ENCODE measurements at regions not wholly inside any gene's neighbourhood (a gene's known extent, or its start where the extent isn't known, plus 50 kb on each side); places are given as distances from the start of the nearest gene placed in this dataset.

DNA sequence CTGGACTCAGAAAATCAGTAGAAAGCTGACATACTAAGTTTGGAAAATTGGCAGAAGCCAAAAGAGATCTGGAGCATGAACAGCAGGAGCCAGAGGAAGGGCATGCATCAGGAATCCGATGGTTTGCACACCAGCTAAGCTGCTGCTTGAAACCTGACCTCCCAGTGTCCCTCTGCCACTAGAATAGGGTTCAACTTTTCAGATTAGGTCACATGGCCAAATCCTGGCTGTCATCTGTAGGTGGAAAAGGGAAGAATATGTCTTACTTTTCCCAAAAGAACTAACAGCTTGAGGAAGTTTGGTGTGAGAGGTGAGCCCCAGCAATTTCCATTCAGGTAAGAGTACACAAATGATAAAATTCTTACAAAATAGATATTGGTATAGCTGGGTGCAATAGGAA lies 732.6 kb downstream of the RERGL start:
- intact Hi-C loops (cut with micrococcal nuclease; ENCODE audit: unreplicated experiment) (no loop called here), in situ Hi-C loops (cut with HindIII; ENCODE audit: low pct_unique_long_range_greater_than_20kb, low sequenced_read_pairs) (no loop called here)
- no peak for DNase-seq (ENCODE audit: low read depth, low spot score)
- Histone ChIP-seq H3K4me3 (ENCODE audit: low read depth in 2 of 2, low read length in 2 of 2) (no peak overlapping the region), H3K9me3 (ENCODE audit: control insufficient read depth, insufficient read depth, low read depth, low read length) (no peaks in the 10 kb centered on the region), H3K36me3 (ENCODE audit: control insufficient read depth, insufficient read depth, low read length) (no peaks in the 10 kb centered on the region), H3K4me1 (ENCODE audit: control insufficient read depth, insufficient read depth, low read length) (no peaks in the 10 kb centered on the region), H3K27me3 (ENCODE audit: control insufficient read depth, insufficient read depth, low read length) (no peaks in the 10 kb centered on the region), H3K27ac (ENCODE audit: low read length) (no peak overlapping the region)
- CTCF ChIA-PET = no interaction called here
- TF ChIP-seq SIN3A (IDR thresholded peaks at IDR 0.05; ENCODE audit: borderline replicate concordance, insufficient read depth, low read depth, low read length) (no peak), POLR2AphosphoS5 (IDR thresholded peaks at IDR 0.05; ENCODE audit: low read depth, low read length) (no peak), TCF7L2 (IDR thresholded peaks at IDR 0.05; ENCODE audit: low read depth, low read length) (no peak)
- TF ChIP-seq, protein P1, sequence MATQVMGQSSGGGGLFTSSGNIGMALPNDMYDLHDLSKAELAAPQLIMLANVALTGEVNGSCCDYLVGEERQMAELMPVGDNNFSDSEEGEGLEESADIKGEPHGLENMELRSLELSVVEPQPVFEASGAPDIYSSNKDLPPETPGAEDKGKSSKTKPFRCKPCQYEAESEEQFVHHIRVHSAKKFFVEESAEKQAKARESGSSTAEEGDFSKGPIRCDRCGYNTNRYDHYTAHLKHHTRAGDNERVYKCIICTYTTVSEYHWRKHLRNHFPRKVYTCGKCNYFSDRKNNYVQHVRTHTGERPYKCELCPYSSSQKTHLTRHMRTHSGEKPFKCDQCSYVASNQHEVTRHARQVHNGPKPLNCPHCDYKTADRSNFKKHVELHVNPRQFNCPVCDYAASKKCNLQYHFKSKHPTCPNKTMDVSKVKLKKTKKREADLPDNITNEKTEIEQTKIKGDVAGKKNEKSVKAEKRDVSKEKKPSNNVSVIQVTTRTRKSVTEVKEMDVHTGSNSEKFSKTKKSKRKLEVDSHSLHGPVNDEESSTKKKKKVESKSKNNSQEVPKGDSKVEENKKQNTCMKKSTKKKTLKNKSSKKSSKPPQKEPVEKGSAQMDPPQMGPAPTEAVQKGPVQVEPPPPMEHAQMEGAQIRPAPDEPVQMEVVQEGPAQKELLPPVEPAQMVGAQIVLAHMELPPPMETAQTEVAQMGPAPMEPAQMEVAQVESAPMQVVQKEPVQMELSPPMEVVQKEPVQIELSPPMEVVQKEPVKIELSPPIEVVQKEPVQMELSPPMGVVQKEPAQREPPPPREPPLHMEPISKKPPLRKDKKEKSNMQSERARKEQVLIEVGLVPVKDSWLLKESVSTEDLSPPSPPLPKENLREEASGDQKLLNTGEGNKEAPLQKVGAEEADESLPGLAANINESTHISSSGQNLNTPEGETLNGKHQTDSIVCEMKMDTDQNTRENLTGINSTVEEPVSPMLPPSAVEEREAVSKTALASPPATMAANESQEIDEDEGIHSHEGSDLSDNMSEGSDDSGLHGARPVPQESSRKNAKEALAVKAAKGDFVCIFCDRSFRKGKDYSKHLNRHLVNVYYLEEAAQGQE (IDR thresholded peaks at IDR 0.05; ENCODE audit: insufficient read depth in 1 of 2, low read depth in 2 of 2, low read length in 1 of 2) = no peak
- TF ChIP-seq, protein P2, sequence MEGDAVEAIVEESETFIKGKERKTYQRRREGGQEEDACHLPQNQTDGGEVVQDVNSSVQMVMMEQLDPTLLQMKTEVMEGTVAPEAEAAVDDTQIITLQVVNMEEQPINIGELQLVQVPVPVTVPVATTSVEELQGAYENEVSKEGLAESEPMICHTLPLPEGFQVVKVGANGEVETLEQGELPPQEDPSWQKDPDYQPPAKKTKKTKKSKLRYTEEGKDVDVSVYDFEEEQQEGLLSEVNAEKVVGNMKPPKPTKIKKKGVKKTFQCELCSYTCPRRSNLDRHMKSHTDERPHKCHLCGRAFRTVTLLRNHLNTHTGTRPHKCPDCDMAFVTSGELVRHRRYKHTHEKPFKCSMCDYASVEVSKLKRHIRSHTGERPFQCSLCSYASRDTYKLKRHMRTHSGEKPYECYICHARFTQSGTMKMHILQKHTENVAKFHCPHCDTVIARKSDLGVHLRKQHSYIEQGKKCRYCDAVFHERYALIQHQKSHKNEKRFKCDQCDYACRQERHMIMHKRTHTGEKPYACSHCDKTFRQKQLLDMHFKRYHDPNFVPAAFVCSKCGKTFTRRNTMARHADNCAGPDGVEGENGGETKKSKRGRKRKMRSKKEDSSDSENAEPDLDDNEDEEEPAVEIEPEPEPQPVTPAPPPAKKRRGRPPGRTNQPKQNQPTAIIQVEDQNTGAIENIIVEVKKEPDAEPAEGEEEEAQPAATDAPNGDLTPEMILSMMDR (IDR thresholded peaks at IDR 0.05) = no peak
- no peak for ATAC-seq
- no TSS peak for BruUV-seq (replicated peaks)
- POLR2A ChIA-PET = no interaction called here

DNA sequence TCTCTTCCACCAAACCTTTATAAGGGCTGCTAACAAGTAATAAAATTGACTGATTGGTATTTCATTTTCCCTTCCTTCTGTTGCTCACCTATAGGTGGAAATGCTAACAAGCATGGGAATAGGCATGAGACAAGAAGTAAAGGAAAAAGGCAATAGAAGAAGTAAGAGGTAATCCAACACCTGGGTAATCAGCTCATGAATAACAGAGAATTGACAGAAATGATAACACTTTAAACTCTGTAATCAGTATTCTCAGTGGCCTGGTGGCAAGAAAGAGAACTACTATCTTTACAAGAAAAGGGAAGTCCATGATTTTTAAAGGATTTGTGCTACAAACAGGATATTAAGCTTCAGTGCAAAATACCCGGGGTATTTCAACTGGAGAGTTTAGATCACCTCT lies 737.8 kb downstream of the RERGL start:
- ATAC-seq (no peak), DNase-seq (ENCODE audit: low read depth, low spot score) (no peak)
- BruUV-seq (replicated peaks) = no TSS peak
- Histone ChIP-seq H3K27me3 (ENCODE audit: control insufficient read depth, insufficient read depth, low read length) (no peaks in the 10 kb centered on the region), H3K4me3 (ENCODE audit: low read depth in 2 of 2, low read length in 2 of 2) (no peak overlapping the region), H3K4me1 (ENCODE audit: control insufficient read depth, insufficient read depth, low read length) (no peaks in the 10 kb centered on the region), H3K27ac (ENCODE audit: low read length) (no peak overlapping the region), H3K36me3 (ENCODE audit: control insufficient read depth, insufficient read depth, low read length) (no peaks in the 10 kb centered on the region), H3K9me3 (ENCODE audit: control insufficient read depth, insufficient read depth, low read depth, low read length) (no peaks in the 10 kb centered on the region)
- intact Hi-C loops (cut with micrococcal nuclease; ENCODE audit: unreplicated experiment) = no loop called here
- in situ Hi-C loops (cut with HindIII; ENCODE audit: low pct_unique_long_range_greater_than_20kb, low sequenced_read_pairs) = no loop called here
- CTCF ChIA-PET = no interaction called here
- TF ChIP-seq TCF7L2 (IDR thresholded peaks at IDR 0.05; ENCODE audit: low read depth, low read length) = no peak
- TF ChIP-seq, protein P1 (IDR thresholded peaks at IDR 0.05; ENCODE audit: insufficient read depth in 1 of 2, low read depth in 2 of 2, low read length in 1 of 2) = no peak
- TF ChIP-seq, protein P2 (IDR thresholded peaks at IDR 0.05) = no peak
- TF ChIP-seq POLR2AphosphoS5 (IDR thresholded peaks at IDR 0.05; ENCODE audit: low read depth, low read length) = no peak
- POLR2A ChIA-PET = no interaction called here

All from Panc1 (cell line).